KMS-11 (cell line): ENCODE measurements at regions not wholly inside any gene's neighbourhood (a gene's known extent, or its start where the extent isn't known, plus 50 kb on each side); places are given as distances from the start of the nearest gene placed in this dataset.

ENCODE experiments used
- H2AFZ ChIP-seq: fragments of 200-600 bp; sonication (generic); 2 replicates; pipeline ENCODE4 v1.6.1; 2016; ENCODE audit warnings: antibody characterized with exemption, mixed run types, low read depth
- H3K27ac ChIP-seq: fragments of 200-600 bp; sonication (generic); 2 replicates; pipeline ENCODE4 v1.6.1; 2016; ENCODE audit warnings: mild to moderate bottlenecking, mixed run types
- H3K27me3 ChIP-seq: fragments of 200-600 bp; sonication (generic); 2 replicates; pipeline ENCODE4 v1.6.1; 2017; ENCODE audit warnings: mild to moderate bottlenecking, low read depth, mixed run types, moderate library complexity; ENCODE audit not compliant: insufficient read depth
- H3K36me3 ChIP-seq: fragments of 200-600 bp; sonication (generic); 2 replicates; pipeline ENCODE4 v1.6.1; 2017; ENCODE audit warnings: mild to moderate bottlenecking, mixed run types; ENCODE audit not compliant: insufficient read depth
- H3K4me1 ChIP-seq: fragments of 200-600 bp; sonication (generic); 2 replicates; pipeline ENCODE4 v1.6.1; 2016; ENCODE audit warnings: mild to moderate bottlenecking, low read depth, mixed run types; ENCODE audit not compliant: poor library complexity, severe bottlenecking
- H3K4me2 ChIP-seq: fragments of 200-600 bp; sonication (generic); 2 replicates; pipeline ENCODE4 v1.7.0; 2016; ENCODE audit warnings: mild to moderate bottlenecking, mixed run types
- H3K4me3 ChIP-seq: fragments of 200-600 bp; sonication (generic); IDR thresholded peaks from 2 replicates; pipeline ENCODE4 v1.6.1; 2017; ENCODE audit warnings: low read depth, low read length, mixed read lengths; ENCODE audit not compliant: insufficient read depth
- H3K79me2 ChIP-seq: fragments of 200-600 bp; sonication (generic); 2 replicates; pipeline ENCODE4 v1.6.1; 2016; ENCODE audit warnings: low read depth, mixed run types; ENCODE audit not compliant: insufficient read depth
- H3K9ac ChIP-seq: fragments of 200-600 bp; sonication (generic); 2 replicates; pipeline ENCODE4 v1.6.1; 2016; ENCODE audit warnings: mild to moderate bottlenecking, mixed run types
- H4K20me1 ChIP-seq: fragments of 200-600 bp; sonication (generic); 2 replicates; pipeline ENCODE4 v1.6.1; 2016; ENCODE audit warnings: mild to moderate bottlenecking, mixed run types; ENCODE audit not compliant: insufficient read depth
- TF ChIP-seq, protein P1 (sequence below): fragments of 200-600 bp; sonication (generic); conservative IDR thresholded peaks from 2 replicates; pipeline ENCODE4 v1.6.1; 2017; ENCODE audit warnings: low read depth, mild to moderate bottlenecking, antibody characterized with exemption, low read length, moderate library complexity, mixed read lengths

DNA sequence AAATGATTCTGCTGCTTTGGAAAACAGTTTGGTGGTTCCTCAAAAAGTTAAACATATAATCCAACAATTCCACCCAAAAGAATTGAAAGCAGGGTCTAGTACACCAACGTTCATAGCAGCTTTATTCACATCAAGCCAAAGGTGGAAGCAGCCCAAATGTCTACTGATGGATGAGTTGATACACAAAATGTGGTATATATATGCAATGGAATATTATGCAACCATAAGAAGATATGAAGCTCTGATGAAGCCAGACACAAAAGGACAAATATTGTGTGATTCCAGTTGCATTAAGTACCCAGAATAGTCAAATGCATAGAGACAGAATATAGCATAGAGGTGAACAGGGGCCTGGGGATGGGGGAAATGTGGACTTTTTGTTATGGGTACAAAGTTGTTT, 269.3 kb downstream of the METTL4 start:
- H3K4me1 ChIP-seq: no peaks in the 10 kb centered on the region
- H3K4me3 ChIP-seq: no peak overlapping the region
- H3K79me2 ChIP-seq: no peaks in the 10 kb centered on the region
- H3K27me3 ChIP-seq: no peaks in the 10 kb centered on the region
- H3K36me3 ChIP-seq: no peaks in the 10 kb centered on the region
- H3K27ac ChIP-seq: no peak overlapping the region
- H2AFZ ChIP-seq: no peak overlapping the region
- H4K20me1 ChIP-seq: no peaks in the 10 kb centered on the region
- no peak overlapping the region for H3K9ac ChIP-seq
- TF ChIP-seq, protein P1, sequence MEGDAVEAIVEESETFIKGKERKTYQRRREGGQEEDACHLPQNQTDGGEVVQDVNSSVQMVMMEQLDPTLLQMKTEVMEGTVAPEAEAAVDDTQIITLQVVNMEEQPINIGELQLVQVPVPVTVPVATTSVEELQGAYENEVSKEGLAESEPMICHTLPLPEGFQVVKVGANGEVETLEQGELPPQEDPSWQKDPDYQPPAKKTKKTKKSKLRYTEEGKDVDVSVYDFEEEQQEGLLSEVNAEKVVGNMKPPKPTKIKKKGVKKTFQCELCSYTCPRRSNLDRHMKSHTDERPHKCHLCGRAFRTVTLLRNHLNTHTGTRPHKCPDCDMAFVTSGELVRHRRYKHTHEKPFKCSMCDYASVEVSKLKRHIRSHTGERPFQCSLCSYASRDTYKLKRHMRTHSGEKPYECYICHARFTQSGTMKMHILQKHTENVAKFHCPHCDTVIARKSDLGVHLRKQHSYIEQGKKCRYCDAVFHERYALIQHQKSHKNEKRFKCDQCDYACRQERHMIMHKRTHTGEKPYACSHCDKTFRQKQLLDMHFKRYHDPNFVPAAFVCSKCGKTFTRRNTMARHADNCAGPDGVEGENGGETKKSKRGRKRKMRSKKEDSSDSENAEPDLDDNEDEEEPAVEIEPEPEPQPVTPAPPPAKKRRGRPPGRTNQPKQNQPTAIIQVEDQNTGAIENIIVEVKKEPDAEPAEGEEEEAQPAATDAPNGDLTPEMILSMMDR: no peak
- H3K4me2 ChIP-seq: no peak overlapping the region

DNA sequence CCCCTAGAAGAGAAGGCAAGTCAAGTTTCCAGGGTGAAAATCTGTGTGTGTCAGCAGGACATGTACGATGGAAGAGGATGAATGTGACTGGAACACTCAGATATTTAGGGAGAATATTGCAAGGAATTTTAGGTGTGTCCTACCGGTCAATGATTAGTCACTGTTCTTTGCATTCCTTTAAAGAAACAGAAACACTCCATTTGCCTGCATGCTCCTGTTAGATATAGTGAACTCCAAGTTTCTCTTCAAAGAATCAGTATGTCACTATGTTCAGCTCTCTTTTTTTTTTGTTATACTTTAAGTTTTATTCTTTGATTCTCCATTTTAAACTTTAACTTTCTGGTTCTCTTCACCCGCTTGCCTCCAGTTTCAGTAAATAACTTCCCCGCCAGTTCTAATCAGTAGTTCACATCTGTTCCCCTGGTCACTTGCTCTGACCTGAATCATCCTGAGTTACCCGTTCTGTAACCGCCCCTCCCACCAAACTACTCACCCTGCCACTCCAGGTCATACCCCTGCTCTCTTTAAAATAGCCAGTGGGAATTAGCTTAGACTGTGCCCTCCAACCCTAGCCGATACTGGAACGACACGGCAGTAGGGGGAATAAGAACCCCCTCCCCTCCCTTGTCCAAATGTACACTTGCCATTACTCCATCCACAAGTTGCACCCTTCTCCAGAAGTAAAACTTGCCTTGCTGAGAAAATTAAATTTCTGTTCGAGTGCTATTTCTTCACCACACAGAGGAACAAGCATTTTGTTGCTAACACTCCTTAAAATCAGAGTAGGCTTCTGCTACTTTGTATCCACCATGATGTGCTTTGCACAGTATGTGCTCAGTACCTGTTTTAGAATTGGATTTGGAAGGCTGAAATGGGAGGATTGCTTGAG, 268.4 kb downstream of the METTL4 start:
- no peak overlapping the region for H3K27ac ChIP-seq
- TF ChIP-seq, protein P1: no peak
- no peak overlapping the region for H2AFZ ChIP-seq
- H3K9ac ChIP-seq: no peak overlapping the region
- H3K27me3 ChIP-seq: no peaks in the 10 kb centered on the region
- H3K36me3 ChIP-seq: no peaks in the 10 kb centered on the region
- H3K4me3 ChIP-seq: no peak overlapping the region
- H4K20me1 ChIP-seq: no peaks in the 10 kb centered on the region
- H3K4me1 ChIP-seq: no peaks in the 10 kb centered on the region
- no peak overlapping the region for H3K4me2 ChIP-seq
- H3K79me2 ChIP-seq: no peaks in the 10 kb centered on the region

DNA sequence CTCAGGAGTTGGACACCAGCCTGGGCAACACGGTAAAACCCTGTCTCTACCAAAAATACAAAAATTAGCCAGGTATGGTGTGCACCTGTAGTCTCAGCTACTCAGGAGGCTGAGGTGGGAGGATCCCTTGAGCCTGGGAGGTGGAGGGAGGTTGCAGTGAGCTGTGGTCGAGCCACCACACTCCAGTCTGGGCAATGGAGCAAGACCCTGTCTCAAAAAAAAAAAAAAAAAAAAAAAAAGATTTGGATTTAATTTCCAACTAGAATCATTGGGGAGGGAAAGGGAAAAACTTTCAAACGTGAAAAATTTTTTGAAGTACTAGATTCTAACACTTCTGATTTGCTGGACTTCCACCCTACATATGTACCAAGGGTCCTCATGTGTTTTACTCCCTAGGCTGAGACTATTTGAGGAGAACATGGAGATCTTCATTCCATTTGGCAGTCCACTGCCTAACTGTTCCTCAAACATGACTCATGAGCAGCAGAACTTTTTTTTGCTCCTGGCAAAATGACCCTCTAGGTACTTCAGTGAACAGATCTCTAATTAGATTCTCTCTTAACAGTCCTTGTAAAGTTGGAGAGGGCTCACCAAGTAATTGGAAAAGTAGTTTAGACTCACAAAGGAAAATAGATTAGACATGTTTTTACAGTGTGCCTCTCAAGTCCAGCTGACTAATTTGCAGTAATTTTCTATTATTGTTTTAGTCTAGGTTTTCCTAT, 267.6 kb downstream of the METTL4 start:
- no peak overlapping the region for H3K4me3 ChIP-seq
- H3K4me1 ChIP-seq: no peaks in the 10 kb centered on the region
- H3K36me3 ChIP-seq: no peaks in the 10 kb centered on the region
- no peaks in the 10 kb centered on the region for H4K20me1 ChIP-seq
- no peaks in the 10 kb centered on the region for H3K79me2 ChIP-seq
- no peak overlapping the region for H3K9ac ChIP-seq
- TF ChIP-seq, protein P1: no peak
- no peak overlapping the region for H3K4me2 ChIP-seq
- H3K27me3 ChIP-seq: no peaks in the 10 kb centered on the region
- no peak overlapping the region for H3K27ac ChIP-seq
- no peak overlapping the region for H2AFZ ChIP-seq

DNA sequence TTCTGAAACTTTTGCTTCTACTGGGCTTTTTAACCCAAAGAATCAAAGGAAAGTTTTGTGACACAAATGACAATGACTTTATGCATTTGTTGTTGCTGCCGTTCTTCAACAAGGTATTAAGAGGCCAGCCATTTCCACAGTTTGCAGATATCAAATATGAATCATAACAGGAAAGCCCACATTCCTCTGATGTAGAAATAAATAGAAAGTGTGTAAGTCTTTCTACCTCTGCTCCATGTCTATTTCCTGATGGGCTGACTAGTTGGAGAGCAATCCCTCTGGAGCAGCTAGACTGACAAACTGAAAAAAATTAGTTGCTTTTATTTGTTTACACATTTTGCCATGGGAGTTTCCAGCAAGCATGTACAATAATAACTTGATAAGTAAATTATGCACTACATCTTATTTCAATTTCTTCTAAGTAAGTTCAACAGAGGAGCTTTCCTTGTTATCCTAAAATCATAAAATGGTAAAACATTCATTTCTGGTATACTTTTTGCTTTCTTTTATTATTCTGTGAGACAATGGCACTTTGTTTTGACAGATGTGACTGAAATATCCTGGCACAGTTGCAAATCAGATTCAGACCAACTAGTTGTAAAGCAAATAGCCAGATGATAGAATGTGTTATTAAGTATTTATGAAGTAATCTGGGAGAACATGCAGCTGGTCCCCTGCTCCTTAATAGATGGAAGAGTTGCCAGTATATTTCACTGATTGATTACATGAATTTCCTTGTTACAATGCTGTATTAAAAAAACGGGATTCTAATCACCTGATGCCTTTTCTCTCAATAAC, 266.7 kb downstream of the METTL4 start:
- Histone ChIP-seq H2AFZ (no peak overlapping the region), H4K20me1 (no peaks in the 10 kb centered on the region), H3K27ac (no peak overlapping the region), H3K4me1 (no peaks in the 10 kb centered on the region), H3K4me2 (no peak overlapping the region), H3K9ac (no peak overlapping the region), H3K4me3 (no peak overlapping the region), H3K36me3 (no peaks in the 10 kb centered on the region), H3K27me3 (no peaks in the 10 kb centered on the region), H3K79me2 (no peaks in the 10 kb centered on the region)
- TF ChIP-seq, protein P1: no peak
